HG03469 (cell line): ENCODE measurements at regions not wholly inside any gene's neighbourhood (a gene's known extent, or its start where the extent isn't known, plus 50 kb on each side); places are given as distances from the start of the nearest gene placed in this dataset.
"Not testable (repeated sequence)": the region's sequence is repeated elsewhere in the genome, so short reads cannot be mapped to it uniquely, and the experiment has no call there.

Source experiments
- ATAC-seq: cut with Tn5 transposase; IDR thresholded peaks from one replicate; pipeline ENCODE4 v1.9.1; 2021; ENCODE audit warnings: mild to moderate bottlenecking, moderate library complexity, moderate number of reproducible peaks; ENCODE audit not compliant: unreplicated experiment

- no peak for ATAC-seq
Measured at GRCh38 chrX:46178763-46179162, 366.5 kb downstream of the ZNF674 start.

DNA sequence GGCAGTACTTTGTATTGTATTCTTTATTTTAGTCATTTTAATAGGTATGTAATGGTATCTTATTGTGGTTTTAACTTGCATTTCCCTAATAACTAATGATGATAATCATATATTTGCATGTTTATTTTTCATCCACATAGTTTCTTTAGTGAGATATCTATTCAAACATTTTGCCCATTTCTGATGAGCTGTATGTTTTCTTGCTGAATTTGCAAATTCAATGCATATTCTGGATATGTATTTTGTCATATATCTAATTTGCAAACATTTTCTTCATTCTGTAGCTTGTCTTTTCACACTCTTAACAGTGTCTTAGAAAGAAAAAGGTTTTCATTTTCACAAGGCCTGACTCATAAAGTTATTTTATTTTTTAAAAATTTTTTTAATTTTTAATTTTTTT is 372.1 kb downstream of the ZNF674 start:
- ATAC-seq: no peak

DNA sequence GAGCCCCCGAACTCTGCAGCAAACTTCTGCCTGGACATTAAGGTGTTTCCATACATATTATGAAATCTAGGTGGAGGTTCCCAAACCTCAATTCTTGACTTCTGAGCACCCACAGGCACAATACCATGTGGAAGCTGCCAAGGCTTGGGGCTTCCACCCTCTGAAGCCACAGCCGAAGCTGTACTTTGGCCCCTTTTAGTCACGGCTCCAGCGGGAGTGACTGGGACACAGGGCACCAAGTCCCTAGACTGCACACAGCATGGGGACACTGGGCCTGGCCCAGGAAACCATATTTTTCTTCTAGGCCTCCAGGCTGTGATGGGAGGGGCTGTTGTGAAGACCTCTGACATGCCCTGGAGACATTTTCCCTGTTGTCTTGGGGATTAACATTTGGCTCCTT is 373.8 kb downstream of the ZNF674 start:
- ATAC-seq: not testable (repeated sequence)

- no peak for ATAC-seq
Measured at GRCh38 chrX:46169808-46170207, 375.4 kb downstream of the ZNF674 start.

GRCh38 chrX:46168254-46168653 is 377.0 kb downstream of the ZNF674 start:
- ATAC-seq: no peak

DNA sequence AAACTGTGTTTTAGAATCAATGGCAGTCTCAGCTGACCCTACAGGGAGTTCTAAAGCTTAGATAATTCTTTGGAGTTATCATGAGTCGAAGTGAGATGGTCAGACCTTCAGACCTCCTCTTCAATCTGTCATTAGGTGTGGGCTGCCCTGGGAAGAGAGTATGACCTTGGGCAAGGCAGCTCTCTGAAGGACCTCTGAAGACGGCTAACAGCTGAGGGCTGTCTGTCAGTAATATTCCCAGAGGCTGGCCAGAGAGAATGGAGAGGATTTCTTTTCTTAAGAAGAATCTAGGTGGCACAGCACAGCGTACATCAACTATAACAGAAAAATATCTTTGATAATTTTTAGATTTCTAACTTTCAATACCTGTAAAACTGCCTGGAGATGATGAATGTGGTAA is 379.4 kb downstream of the ZNF674 start:
- ATAC-seq: no peak

DNA sequence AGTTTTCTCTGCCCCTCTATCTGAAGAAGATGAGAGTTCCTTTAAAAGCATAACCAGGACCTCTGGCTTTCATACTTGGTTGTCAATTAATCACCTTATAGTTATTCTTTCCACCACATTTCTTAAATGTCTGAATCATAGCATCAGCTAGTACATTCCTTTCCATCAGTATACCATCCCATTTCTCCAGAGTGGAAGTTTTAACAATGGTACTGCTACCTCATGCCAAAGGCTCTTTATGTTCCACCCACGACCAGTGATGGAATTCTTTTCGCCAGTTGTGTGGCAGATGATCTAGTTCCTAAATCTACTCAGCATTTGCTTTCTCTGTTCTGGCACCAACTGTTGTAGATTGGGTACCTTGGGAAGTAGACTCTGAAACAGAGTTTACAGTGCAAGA is 379.8 kb downstream of the ZNF674 start:
- no peak for ATAC-seq

- no peak for ATAC-seq
Measured at GRCh38 chrX:46152756-46153155, 392.5 kb downstream of the ZNF674 start.

DNA sequence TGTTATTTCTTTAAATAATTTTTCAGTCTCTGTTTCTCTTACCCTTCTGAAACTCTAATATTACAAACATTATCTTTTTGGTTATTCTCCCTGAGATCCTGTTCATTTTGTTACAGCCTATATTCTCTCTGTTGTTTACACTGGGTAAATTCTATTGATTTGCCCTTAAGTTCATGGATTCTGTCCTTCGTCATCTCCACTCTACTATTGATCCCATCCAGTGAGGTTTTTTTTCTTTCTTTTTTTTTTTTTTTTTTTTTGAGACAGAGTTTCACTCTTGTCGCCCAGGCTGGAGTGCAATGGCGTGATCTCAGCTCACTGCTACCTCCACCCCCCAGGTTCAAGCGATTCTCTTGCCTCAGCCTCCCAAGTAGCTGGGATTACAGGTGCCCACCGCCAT is 393.9 kb downstream of the ZNF674 start:
- ATAC-seq: not testable (repeated sequence)

DNA sequence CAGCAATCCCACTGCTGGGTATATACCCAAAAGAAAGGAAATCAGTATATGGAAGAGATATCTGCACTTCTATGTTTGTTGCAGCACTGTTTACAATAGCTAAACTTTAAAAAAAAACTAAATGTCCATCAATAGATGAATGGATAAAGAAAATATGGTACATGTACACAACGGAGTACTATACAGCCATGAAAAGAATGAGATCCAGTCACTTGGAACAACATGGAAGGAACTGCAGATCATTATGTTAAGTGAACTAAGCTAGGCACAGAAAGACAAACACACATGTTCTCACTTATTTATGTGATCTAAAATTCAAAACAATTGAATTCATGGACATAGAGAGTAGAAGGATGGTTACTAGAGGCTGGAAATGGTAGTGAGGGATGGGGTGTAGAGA is 400.7 kb downstream of the ZNF674 start:
- no peak for ATAC-seq

- ATAC-seq: no peak
Measured at GRCh38 chrX:46140272-46140671, 404.9 kb downstream of the ZNF674 start.

GRCh38 chrX:46130247-46130646 is 415.0 kb downstream of the ZNF674 start:
- ATAC-seq: no peak

DNA sequence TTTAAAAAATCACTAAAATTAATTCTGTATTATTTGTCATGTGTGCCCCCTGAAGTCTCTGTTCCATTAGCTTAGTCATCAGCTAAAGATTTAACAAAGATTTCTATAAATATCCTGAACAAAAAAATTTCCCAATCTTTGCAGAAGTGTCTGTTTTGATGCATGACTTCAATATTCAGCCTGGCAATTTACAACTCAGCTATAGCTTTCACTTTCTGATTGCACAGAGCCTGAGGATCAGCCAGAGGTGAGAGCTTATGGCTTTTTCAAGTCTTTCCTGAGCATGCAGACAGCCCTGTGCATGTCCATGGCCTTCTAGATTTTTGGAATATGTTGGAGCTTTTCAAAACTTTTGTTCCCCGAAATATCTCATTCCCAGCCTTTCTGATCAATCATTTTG is 420.1 kb downstream of the ZNF674 start:
- no peak for ATAC-seq

GRCh38 chrX:46117234-46117633 is 428.0 kb downstream of the ZNF674 start:
- no peak for ATAC-seq

DNA sequence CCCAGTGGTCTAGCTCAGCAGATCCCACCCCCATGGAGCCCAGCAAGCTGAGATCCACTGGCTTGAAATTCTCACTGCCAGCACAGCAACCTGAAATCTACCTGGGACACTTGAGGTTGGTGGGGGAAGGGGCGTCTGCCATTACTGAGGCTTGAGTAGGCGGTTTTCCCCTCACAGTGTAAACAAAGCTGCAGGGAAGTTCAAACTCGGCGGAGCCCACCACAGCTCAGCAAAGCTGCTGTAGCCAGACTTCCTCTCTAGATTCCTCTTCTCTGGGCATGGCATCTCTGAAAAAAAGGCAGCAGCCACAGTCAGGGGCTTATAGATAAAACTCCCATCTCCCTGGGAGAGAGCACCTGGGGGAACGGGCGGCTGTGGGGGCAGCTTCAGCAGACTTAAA is 457.9 kb downstream of the ZNF674 start:
- ATAC-seq: not testable (repeated sequence)

- not testable (repeated sequence) for ATAC-seq
Measured at GRCh38 chrX:46080121-46080520, 465.1 kb downstream of the ZNF674 start.

DNA sequence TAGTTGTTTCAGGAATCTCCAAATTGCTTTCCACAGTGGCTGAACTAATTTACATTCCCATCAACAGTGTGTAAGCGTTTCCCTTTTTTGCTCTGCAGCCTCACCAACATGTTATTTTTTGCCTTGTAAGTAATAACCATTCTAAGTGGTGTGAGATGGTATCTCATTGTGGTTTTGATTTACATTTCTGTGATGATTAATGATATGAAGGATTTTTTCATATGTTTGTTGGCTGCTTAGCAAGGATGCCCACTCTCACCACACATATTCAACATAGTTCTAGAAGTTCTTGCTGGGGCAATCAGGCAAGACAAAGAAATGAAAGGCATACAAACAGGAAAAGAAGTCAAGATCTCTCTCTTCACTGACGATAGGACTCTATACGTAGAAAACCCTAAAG is 472.4 kb downstream of the ZNF674 start:
- no peak for ATAC-seq

DNA sequence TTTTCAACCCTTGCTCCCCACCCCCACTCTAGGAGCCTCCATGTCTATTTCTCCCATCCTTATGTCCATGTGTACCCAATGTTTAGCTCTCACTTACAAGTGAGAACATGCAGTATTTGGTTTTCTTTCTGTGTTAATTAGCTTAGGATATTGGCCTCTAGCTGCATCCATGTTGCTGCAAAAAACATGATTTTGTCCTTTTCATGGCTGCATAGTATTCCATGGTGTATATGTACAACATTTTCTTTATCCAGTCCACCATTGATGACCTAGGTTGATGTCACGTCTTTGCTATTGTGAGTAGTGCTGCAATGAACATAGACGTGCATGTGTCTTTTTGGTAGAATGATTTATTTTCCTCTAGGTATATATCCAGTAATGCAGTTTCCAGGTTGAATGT is 472.8 kb downstream of the ZNF674 start:
- ATAC-seq: no peak

GRCh38 chrX:46070421-46070820 is 474.8 kb downstream of the ZNF674 start:
- no peak for ATAC-seq

DNA sequence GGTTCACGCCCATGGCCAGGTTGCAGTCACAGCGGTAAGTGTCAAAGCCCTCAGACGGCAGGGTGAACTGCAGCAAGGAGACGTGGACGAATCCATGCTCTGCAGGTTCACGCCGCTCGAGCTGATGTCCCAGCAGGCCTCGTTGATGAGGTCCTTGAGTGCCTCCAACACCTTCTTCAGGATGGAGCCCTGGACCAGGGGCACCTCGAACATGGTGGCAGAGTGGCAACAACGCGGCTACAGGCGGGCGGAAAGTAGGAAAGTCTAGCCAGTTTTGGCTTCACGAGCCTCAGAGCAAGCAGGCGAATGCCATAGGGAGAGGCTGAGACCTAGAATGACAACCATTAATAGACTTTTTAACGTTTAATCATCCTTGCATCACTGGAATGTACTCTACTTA is 485.9 kb downstream of the ZNF674 start:
- ATAC-seq: no peak

GRCh38 chrX:46044486-46044885 is 500.7 kb downstream of the ZNF674 start:
- ATAC-seq: no peak

DNA sequence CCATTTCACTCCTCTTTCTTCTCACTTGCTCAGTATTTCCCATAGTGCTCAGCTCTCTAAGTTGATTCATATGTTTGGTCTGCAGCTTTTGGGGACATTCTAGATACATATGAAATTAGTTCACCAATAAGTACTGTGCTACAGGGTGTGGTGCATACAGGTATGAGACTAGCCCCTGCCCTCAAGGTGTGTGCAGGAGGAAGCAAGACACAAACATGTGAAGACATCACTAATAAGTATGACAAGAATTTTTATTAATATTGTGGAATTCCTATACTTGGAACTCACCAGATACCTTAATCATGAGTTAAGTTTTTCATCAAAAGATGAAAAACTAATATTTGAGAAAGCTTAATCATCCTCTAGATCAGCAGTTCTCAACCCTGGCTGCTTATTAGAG is 505.2 kb downstream of the ZNF674 start:
- ATAC-seq: no peak

DNA sequence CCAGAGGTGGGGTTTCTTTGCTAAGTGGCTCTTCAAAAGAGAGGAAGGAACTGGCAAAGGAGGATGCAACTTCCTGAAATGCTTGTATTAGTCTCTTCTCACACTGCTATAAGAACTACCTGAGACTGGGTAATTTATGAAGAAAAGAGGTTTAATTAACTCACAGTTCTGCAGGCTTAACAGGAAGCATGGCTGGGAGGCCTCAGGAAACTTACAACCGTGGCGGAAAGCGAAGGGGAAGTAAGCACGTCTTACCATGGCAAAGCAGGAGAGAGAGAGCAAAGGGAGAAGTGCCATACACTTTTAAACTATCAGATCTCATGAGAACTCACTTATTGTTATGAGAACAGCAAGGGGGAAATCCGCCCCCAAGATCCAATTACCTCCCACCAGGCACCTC is 505.7 kb downstream of the ZNF674 start:
- no peak for ATAC-seq

DNA sequence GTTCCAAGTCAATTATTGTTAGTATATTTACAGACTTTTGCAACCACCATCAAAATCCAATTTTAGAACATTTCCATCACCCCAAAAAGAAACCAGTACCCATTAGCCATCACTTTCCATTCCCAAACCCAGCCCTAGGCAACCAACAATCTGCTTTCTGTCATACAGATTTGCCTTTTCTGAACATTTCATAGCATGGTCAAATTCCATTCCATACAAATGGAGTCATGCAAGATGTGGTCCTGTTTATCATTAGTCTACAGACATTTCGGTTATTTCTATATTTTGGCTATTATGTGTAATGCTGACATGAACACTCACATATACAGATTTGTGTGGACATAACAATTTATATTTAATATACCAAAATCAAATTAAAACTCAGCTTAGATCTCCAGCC is 508.7 kb downstream of the ZNF674 start:
- no peak for ATAC-seq
